DND-41 (cell line): ENCODE measurements at regions not wholly inside any gene's neighbourhood (a gene's known extent, or its start where the extent isn't known, plus 50 kb on each side); places are given as distances from the start of the nearest gene placed in this dataset.

Source experiments
- CTCF ChIP-seq: IDR thresholded peaks from 2 replicates; pipeline ENCODE4 v1.5.1; 2012; ENCODE audit warnings: borderline replicate concordance, low read length, moderate library complexity, mild to moderate bottlenecking; ENCODE audit not compliant: poor library complexity, severe bottlenecking; ENCODE audit errors: extremely low read depth
- EZH2 ChIP-seq: IDR thresholded peaks from 3 replicates; pipeline ENCODE4 v1.6.1; 2012; ENCODE audit warnings: borderline replicate concordance, low read depth, mild to moderate bottlenecking, moderate library complexity, low read length, inconsistent platforms; ENCODE audit not compliant: severe bottlenecking

DNA sequence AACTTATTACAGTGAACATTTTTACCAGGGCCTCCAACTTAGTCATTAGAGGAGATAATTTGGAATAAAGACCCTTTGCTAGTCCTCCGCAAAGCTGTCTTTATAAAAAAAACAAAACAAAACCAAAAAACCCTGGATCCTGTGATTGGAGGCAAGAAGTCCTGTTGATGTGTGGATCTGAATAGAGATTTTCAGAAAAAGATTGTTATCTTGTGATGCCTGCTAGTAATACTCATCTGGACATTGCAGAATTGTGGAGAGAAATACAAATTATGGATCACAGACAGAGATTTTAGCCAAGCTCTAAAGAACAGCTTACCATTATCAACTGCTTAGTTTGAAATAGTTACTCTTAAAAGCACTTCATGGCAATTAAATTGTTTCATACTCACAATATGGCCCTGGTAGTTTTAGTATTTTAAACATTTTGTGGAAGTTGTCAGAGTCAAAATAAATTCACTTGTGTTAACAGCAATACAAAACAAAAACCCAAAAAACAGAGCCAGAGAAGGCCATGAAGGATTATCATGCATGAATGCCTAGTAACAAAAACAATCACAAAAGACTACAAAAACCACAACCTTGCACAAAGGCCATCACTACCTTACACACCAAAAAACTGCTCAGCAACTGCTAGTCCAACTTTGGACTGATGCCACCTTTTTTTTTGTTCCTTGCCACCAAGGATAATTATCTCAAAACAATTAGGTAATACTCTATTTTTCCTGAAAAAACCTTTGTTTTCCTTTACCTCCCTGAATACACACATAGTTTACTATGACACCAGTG lies 514.5 kb upstream of the SLIT2 start:
- no peak for TF ChIP-seq EZH2
- TF ChIP-seq CTCF: no peak
